Limb (tissue), 2 donors: ENCODE measurements at regions not wholly inside any gene's neighbourhood (a gene's known extent, or its start where the extent isn't known, plus 50 kb on each side); places are given as distances from the start of the nearest gene placed in this dataset.
"Not testable (repeated sequence)": the region's sequence is repeated elsewhere in the genome, so short reads cannot be mapped to it uniquely, and the experiment has no call there.

Experiments used
- DNase-seq, 2 donors: peaks; one replicate each; pipeline ENCODE4 v3.0.0-alpha.2; 2016; ENCODE audit errors: extremely low spot score in 2 of 2

- DNase-seq, result no peak
These were observed 925.3 kb upstream of the CDH10 start for GRCh38 chr5:25570067-25570583.

GRCh38 chr5:25568989-25569625, 924.3 kb upstream of the CDH10 start:
- DNase-seq, result no peak

- DNase-seq, result no peak
These were observed 923.5 kb upstream of the CDH10 start for GRCh38 chr5:25568294-25568693.

GRCh38 chr5:25567881-25568280, 923.1 kb upstream of the CDH10 start:
- DNase-seq, result no peak

GRCh38 chr5:25562656-25563055, 917.9 kb upstream of the CDH10 start:
- no peak for DNase-seq

- no peak for DNase-seq
These were observed 909.3 kb upstream of the CDH10 start for GRCh38 chr5:25554077-25554476.

- no peak for DNase-seq
These were observed 908.2 kb upstream of the CDH10 start for GRCh38 chr5:25552871-25553481.

- DNase-seq, result no peak
These were observed 906.0 kb upstream of the CDH10 start for GRCh38 chr5:25550793-25551192.

GRCh38 chr5:25544652-25545249, 900.0 kb upstream of the CDH10 start:
- peak in 1 of 2 donors; percentile 49 for DNase-seq

GRCh38 chr5:25540628-25541027, 895.9 kb upstream of the CDH10 start:
- DNase-seq, result no peak

GRCh38 chr5:25539536-25539935, 894.8 kb upstream of the CDH10 start:
- DNase-seq, result no peak

GRCh38 chr5:25536461-25536860, 891.7 kb upstream of the CDH10 start:
- not testable (repeated sequence) for DNase-seq

- no peak for DNase-seq
These were observed 871.4 kb upstream of the CDH10 start for GRCh38 chr5:25516141-25516540.

- DNase-seq, result no peak
These were observed 870.7 kb upstream of the CDH10 start for GRCh38 chr5:25515525-25515924.

- not testable (repeated sequence) for DNase-seq
These were observed 865.9 kb upstream of the CDH10 start for GRCh38 chr5:25510692-25511091.

GRCh38 chr5:25508011-25508410, 863.2 kb upstream of the CDH10 start:
- not testable (repeated sequence) for DNase-seq

GRCh38 chr5:25500635-25501034, 855.9 kb upstream of the CDH10 start:
- DNase-seq, result no peak

- no peak for DNase-seq
These were observed 845.2 kb upstream of the CDH10 start for GRCh38 chr5:25489834-25490538.

GRCh38 chr5:25488119-25488518, 843.3 kb upstream of the CDH10 start:
- DNase-seq, result no peak

GRCh38 chr5:25484391-25484790, 839.6 kb upstream of the CDH10 start:
- no peak for DNase-seq

GRCh38 chr5:25481463-25481862, 836.7 kb upstream of the CDH10 start:
- DNase-seq, result no peak

- no peak for DNase-seq
These were observed 814.3 kb upstream of the CDH10 start for GRCh38 chr5:25459082-25459481.
